ENCODE measurements at regions not wholly inside any gene's neighbourhood (a gene's known extent, or its start where the extent isn't known, plus 50 kb on each side); places are given as distances from the start of the nearest gene placed in this dataset.

- TF ChIP-seq ZFX (IDR thresholded peaks at IDR 0.05; ENCODE audit: borderline replicate concordance) (no peak), CTCF (IDR thresholded peaks at IDR 0.05) (no peak)
- no peak overlapping the region for H3K27ac ChIP-seq
Observed at GRCh38 chr20:55252521-55252920, 752.8 kb downstream of the CBLN4 start.

GRCh38 chr20:55251170-55251569 is 754.1 kb downstream of the CBLN4 start:
- no peak overlapping the region for H3K27ac ChIP-seq
- TF ChIP-seq CTCF (IDR thresholded peaks at IDR 0.05): no peak
- no peak for TF ChIP-seq ZFX (IDR thresholded peaks at IDR 0.05; ENCODE audit: borderline replicate concordance)

GRCh38 chr20:55242853-55243252 is 762.5 kb downstream of the CBLN4 start:
- no peak overlapping the region for H3K27ac ChIP-seq
- TF ChIP-seq CTCF (IDR thresholded peaks at IDR 0.05): no peak
- TF ChIP-seq ZFX (IDR thresholded peaks at IDR 0.05; ENCODE audit: borderline replicate concordance): no peak

- TF ChIP-seq ZFX (IDR thresholded peaks at IDR 0.05; ENCODE audit: borderline replicate concordance): no peak
- TF ChIP-seq CTCF (IDR thresholded peaks at IDR 0.05): no peak
- H3K27ac ChIP-seq: no peak overlapping the region
Observed at GRCh38 chr20:55239269-55239668, 763.9 kb downstream of the DOK5 start.

- no peak for TF ChIP-seq ZFX (IDR thresholded peaks at IDR 0.05; ENCODE audit: borderline replicate concordance)
- TF ChIP-seq CTCF (IDR thresholded peaks at IDR 0.05): no peak
- H3K27ac ChIP-seq: no peak overlapping the region
Observed at GRCh38 chr20:55232647-55233046, 757.3 kb downstream of the DOK5 start.

GRCh38 chr20:55229451-55229850 is 754.1 kb downstream of the DOK5 start:
- TF ChIP-seq ZFX (IDR thresholded peaks at IDR 0.05; ENCODE audit: borderline replicate concordance) (no peak), CTCF (IDR thresholded peaks at IDR 0.05) (no peak)
- H3K27ac ChIP-seq: no peak overlapping the region

- H3K27ac ChIP-seq: no peak overlapping the region
- no peak for TF ChIP-seq ZFX (IDR thresholded peaks at IDR 0.05; ENCODE audit: borderline replicate concordance)
- no peak for TF ChIP-seq CTCF (IDR thresholded peaks at IDR 0.05)
Observed at GRCh38 chr20:55216525-55217242, 741.3 kb downstream of the DOK5 start.
